Kidney (tissue), 10 donors: ENCODE measurements at regions not wholly inside any gene's neighbourhood (a gene's known extent, or its start where the extent isn't known, plus 50 kb on each side); places are given as distances from the start of the nearest gene placed in this dataset.
"Not testable (repeated sequence)": the region's sequence is repeated elsewhere in the genome, so short reads cannot be mapped to it uniquely, and the experiment has no call there.

Experiments used
- DNase-seq, 5 donors: peaks; one replicate each; pipeline ENCODE4 v3.0.0-alpha.2; 2013 to 2020
- FAIRE-seq: peaks from 2 replicates; lab custom pipeline; 2012; peaks lifted over from hg19 to GRCh38; lab: Jason Lieb, UNC
- H3K27ac ChIP-seq, 2 donors: one replicate each; pipeline ENCODE4 v1.7.0; 2013; ENCODE audit warnings: low read depth in 2 of 2, low read length in 2 of 2, inconsistent platforms in 1 of 2
- H3K27me3 ChIP-seq: one replicate; pipeline ENCODE4 v1.7.1; 2013; ENCODE audit warnings: low read length, inconsistent platforms; ENCODE audit not compliant: control insufficient read depth, insufficient read depth
- H3K36me3 ChIP-seq, 3 donors: one replicate each; pipeline versions ENCODE4 v1.7.0 to v1.7.1; 2013; ENCODE audit warnings: low read length in 3 of 3, control low read depth in 1 of 3, inconsistent platforms in 1 of 3; ENCODE audit not compliant: insufficient read depth in 3 of 3, control insufficient read depth in 2 of 3
- H3K4me1 ChIP-seq, 3 donors: one replicate each; pipeline versions ENCODE4 v1.7.0 to v1.7.1; 2013; ENCODE audit warnings: low read length in 3 of 3, inconsistent platforms in 1 of 3, low read depth in 1 of 3; ENCODE audit not compliant: control insufficient read depth in 2 of 3, insufficient read depth in 2 of 3
- H3K4me3 ChIP-seq, 3 donors: one replicate each; pipeline versions ENCODE4 v1.7.0 to v1.8.1; 2013; ENCODE audit warnings: low read length in 3 of 3, control low read depth in 1 of 3, inconsistent platforms in 1 of 3
- H3K9ac ChIP-seq, 3 donors: one replicate each; pipeline versions ENCODE4 v1.7.0 to v1.7.1; 2013; ENCODE audit warnings: low read length in 3 of 3, control low read depth in 1 of 3, inconsistent platforms in 1 of 3
- H3K9me3 ChIP-seq, 3 donors: one replicate each; pipeline versions ENCODE4 v1.7.0 to v1.7.1; 2013; ENCODE audit warnings: low read length in 3 of 3, control low read depth in 1 of 3, inconsistent platforms in 1 of 3; ENCODE audit not compliant: control insufficient read depth in 2 of 3, insufficient read depth in 1 of 3
- intact Hi-C: fragments of 100-400 bp; cut with DNase I; formaldehyde crosslinking; loops from one replicate; pipeline ENCODE4 v1.11.1; 2022
- donor health status: control.
- donor health status: control.
- donor health status: DM: yes; HTN: yes; CAD: no.
- donor health status: Normal renal cell carcinoma (clear cell type).

GRCh38 chr1:145500251-145500650, 74.8 kb upstream of the NBPF20 start:
- H3K27me3 ChIP-seq, H3K9me3 ChIP-seq, intact Hi-C loops, H3K9ac ChIP-seq, H3K27ac ChIP-seq, H3K36me3 ChIP-seq, H3K4me1 ChIP-seq, FAIRE-seq, DNase-seq, H3K4me3 ChIP-seq: not testable (repeated sequence)

- H3K27ac ChIP-seq, H3K36me3 ChIP-seq, FAIRE-seq, H3K9me3 ChIP-seq, H3K27me3 ChIP-seq, H3K4me3 ChIP-seq, DNase-seq, H3K4me1 ChIP-seq, intact Hi-C loops, H3K9ac ChIP-seq: not testable (repeated sequence)
Observed at GRCh38 chr1:145495077-145495871, 69.9 kb upstream of the NBPF20 start.

GRCh38 chr1:145488193-145488933, 63.0 kb upstream of the NBPF20 start:
- FAIRE-seq, H3K27me3 ChIP-seq, H3K9ac ChIP-seq, H3K4me3 ChIP-seq, H3K4me1 ChIP-seq, H3K9me3 ChIP-seq, H3K36me3 ChIP-seq, DNase-seq, H3K27ac ChIP-seq, intact Hi-C loops: not testable (repeated sequence)

- H3K4me1 ChIP-seq, H3K4me3 ChIP-seq, H3K36me3 ChIP-seq, intact Hi-C loops, FAIRE-seq, H3K27ac ChIP-seq, H3K9ac ChIP-seq, H3K27me3 ChIP-seq, H3K9me3 ChIP-seq: not testable (repeated sequence)
- DNase-seq = peak in 2 of 5 donors; percentile 1 to 13
Observed at GRCh38 chr1:145487156-145487555, 61.8 kb upstream of the NBPF20 start.

GRCh38 chr1:145484257-145484656, 58.9 kb upstream of the NBPF20 start:
- H3K27me3 ChIP-seq, intact Hi-C loops, FAIRE-seq, H3K36me3 ChIP-seq, H3K9ac ChIP-seq, H3K27ac ChIP-seq, DNase-seq, H3K4me1 ChIP-seq, H3K4me3 ChIP-seq, H3K9me3 ChIP-seq: not testable (repeated sequence)

- H3K9ac ChIP-seq, DNase-seq, intact Hi-C loops, H3K4me1 ChIP-seq, FAIRE-seq, H3K27me3 ChIP-seq, H3K36me3 ChIP-seq, H3K4me3 ChIP-seq, H3K27ac ChIP-seq, H3K9me3 ChIP-seq: not testable (repeated sequence)
Observed at GRCh38 chr1:145482214-145482860, 56.9 kb upstream of the NBPF20 start.

- H3K4me1 ChIP-seq, H3K9me3 ChIP-seq, H3K27me3 ChIP-seq, H3K9ac ChIP-seq, intact Hi-C loops, H3K27ac ChIP-seq, DNase-seq, FAIRE-seq, H3K36me3 ChIP-seq, H3K4me3 ChIP-seq: not testable (repeated sequence)
Observed at GRCh38 chr1:145475962-145476361, 50.6 kb upstream of the NBPF20 start.

- H3K36me3 ChIP-seq, intact Hi-C loops, H3K9ac ChIP-seq, H3K27ac ChIP-seq, H3K27me3 ChIP-seq, H3K9me3 ChIP-seq, H3K4me3 ChIP-seq, FAIRE-seq, H3K4me1 ChIP-seq: not testable (repeated sequence)
- DNase-seq = peak in 2 of 5 donors; percentile 24 to 25
Observed at GRCh38 chr1:145475369-145475915, 50.0 kb upstream of the NBPF20 start.
